ENCODE measurements at regions not wholly inside any gene's neighbourhood (a gene's known extent, or its start where the extent isn't known, plus 50 kb on each side); places are given as distances from the start of the nearest gene placed in this dataset.
"Not testable (repeated sequence)": the region's sequence is repeated elsewhere in the genome, so short reads cannot be mapped to it uniquely, and the experiment has no call there.

DNA sequence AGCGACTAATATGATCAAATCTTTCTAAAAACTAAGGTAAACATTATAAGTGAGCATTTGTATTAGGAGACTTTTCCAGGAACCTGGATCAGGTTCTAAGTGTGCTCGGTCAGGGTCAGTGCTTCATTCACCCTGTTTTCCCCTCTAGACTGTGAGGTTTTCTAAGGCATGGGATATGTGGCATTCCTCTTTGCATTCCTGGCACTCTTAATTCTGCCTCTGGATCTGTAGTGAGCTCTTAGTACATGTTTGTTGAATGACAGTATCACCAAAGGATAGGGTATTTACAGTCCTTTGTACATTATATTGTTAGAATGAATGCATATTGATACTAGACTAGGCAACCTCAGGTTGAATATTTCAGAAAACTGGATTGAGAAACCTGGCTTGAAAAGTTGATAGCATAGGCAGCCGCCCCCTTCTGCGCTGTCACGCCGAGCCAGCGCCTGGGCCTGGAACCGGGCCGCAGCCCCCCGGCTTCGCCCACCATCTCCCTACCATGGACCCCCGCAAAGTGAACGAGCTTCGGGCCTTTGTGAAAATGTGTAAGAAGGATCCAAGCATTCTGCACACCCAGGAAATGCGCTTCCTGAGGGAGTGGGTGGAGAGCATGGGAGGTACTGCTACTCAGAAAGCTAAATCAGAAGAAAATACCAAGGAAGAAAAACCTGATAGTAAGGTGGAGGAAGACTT is 156.5 kb downstream of the KCNRG start:
- no peaks in the 10 kb centered on the region for H3K4me1 ChIP-seq (ENCODE audit: insufficient read depth, low read length)
- H3K4me2 ChIP-seq (ENCODE audit: insufficient read depth, low read length): no peak overlapping the region
- no peak overlapping the region for H3K9ac ChIP-seq (ENCODE audit: low read depth, low read length)
- no peak for DNase-seq
- H3K27ac ChIP-seq (ENCODE audit: low read length): no peak overlapping the region
- H3K27me3 ChIP-seq (ENCODE audit: insufficient read depth, low read length, poor library complexity): no peaks in the 10 kb centered on the region
- H4K20me1 ChIP-seq (ENCODE audit: insufficient read depth, low read length): no peaks in the 10 kb centered on the region
- no peak for ATAC-seq (ENCODE audit: insufficient read depth, low read depth)
- H3K4me3 ChIP-seq (ENCODE audit: low read depth in 1 of 2, low read length in 2 of 2): no peak overlapping the region
- no peaks in the 10 kb centered on the region for H3K36me3 ChIP-seq (ENCODE audit: insufficient read depth, low read length)
- no peak overlapping the region for H2AFZ ChIP-seq (ENCODE audit: low read depth, low read length)
- no peak for TF ChIP-seq EZH2 (IDR thresholded peaks at IDR 0.05; ENCODE audit: borderline replicate concordance, low read depth, low read length, severe bottlenecking)
- TF ChIP-seq, protein P1, sequence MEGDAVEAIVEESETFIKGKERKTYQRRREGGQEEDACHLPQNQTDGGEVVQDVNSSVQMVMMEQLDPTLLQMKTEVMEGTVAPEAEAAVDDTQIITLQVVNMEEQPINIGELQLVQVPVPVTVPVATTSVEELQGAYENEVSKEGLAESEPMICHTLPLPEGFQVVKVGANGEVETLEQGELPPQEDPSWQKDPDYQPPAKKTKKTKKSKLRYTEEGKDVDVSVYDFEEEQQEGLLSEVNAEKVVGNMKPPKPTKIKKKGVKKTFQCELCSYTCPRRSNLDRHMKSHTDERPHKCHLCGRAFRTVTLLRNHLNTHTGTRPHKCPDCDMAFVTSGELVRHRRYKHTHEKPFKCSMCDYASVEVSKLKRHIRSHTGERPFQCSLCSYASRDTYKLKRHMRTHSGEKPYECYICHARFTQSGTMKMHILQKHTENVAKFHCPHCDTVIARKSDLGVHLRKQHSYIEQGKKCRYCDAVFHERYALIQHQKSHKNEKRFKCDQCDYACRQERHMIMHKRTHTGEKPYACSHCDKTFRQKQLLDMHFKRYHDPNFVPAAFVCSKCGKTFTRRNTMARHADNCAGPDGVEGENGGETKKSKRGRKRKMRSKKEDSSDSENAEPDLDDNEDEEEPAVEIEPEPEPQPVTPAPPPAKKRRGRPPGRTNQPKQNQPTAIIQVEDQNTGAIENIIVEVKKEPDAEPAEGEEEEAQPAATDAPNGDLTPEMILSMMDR (IDR thresholded peaks at IDR 0.05; ENCODE audit: borderline replicate concordance, extremely low read depth, low read length, poor library complexity, severe bottlenecking): no peak
- H3K9me3 ChIP-seq (ENCODE audit: insufficient read depth, low read length, severe bottlenecking): no peaks in the 10 kb centered on the region
- H3K79me2 ChIP-seq (ENCODE audit: insufficient read depth, low read length): no peaks in the 10 kb centered on the region

DNA sequence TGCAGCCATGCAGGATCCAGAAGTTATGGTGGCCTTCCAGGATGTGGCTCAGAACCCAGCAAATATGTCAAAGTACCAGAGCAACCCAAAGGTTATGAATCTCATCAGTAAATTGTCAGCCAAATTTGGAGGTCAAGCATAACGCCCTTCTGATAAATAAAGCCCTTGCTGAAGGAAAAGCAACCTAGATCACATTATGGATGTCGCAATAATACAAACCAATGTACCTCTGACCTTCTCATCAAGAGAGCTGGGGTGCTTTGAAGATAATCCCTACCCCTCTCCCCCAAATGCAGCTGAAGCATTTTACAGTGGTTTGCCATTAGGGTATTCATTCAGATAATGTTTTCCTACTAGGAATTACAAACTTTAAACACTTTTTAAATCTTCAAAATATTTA is 157.8 kb downstream of the KCNRG start:
- not testable (repeated sequence) for H3K79me2 ChIP-seq (ENCODE audit: insufficient read depth, low read length); H3K9me3 ChIP-seq (ENCODE audit: insufficient read depth, low read length, severe bottlenecking); H3K4me2 ChIP-seq (ENCODE audit: insufficient read depth, low read length); H3K4me3 ChIP-seq (ENCODE audit: low read depth in 1 of 2, low read length in 2 of 2); H3K27ac ChIP-seq (ENCODE audit: low read length); H3K9ac ChIP-seq (ENCODE audit: low read depth, low read length); DNase-seq; H4K20me1 ChIP-seq (ENCODE audit: insufficient read depth, low read length); H3K36me3 ChIP-seq (ENCODE audit: insufficient read depth, low read length); H3K27me3 ChIP-seq (ENCODE audit: insufficient read depth, low read length, poor library complexity); H3K4me1 ChIP-seq (ENCODE audit: insufficient read depth, low read length); ATAC-seq (ENCODE audit: insufficient read depth, low read depth); H2AFZ ChIP-seq (ENCODE audit: low read depth, low read length)

DNA sequence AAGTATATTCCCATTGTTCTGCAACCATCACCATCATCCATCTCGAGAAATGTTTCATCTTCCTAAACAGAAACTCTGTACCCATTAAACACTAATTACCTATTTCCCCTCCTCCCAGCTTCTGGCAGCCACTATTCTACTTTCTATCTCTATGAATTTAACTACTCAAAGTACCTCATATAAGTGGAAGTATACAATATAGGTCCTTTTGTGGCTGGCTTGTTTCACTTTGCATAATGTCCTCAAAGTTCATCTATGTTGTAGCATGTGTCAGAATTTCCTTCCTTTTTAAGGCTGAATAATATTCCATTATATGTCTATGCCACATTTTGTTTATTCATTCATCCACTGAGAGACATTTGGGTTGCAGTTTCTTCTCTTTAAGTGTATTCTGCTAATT is 159.4 kb downstream of the KCNRG start:
- H3K27ac ChIP-seq (ENCODE audit: low read length): no peak overlapping the region
- TF ChIP-seq, protein P1 (IDR thresholded peaks at IDR 0.05; ENCODE audit: borderline replicate concordance, extremely low read depth, low read length, poor library complexity, severe bottlenecking): no peak
- TF ChIP-seq EZH2 (IDR thresholded peaks at IDR 0.05; ENCODE audit: borderline replicate concordance, low read depth, low read length, severe bottlenecking): no peak
- no peaks in the 10 kb centered on the region for H3K4me1 ChIP-seq (ENCODE audit: insufficient read depth, low read length)
- ATAC-seq (ENCODE audit: insufficient read depth, low read depth): no peak
- no peak overlapping the region for H2AFZ ChIP-seq (ENCODE audit: low read depth, low read length)
- H3K36me3 ChIP-seq (ENCODE audit: insufficient read depth, low read length): no peaks in the 10 kb centered on the region
- no peaks in the 10 kb centered on the region for H3K79me2 ChIP-seq (ENCODE audit: insufficient read depth, low read length)
- H3K27me3 ChIP-seq (ENCODE audit: insufficient read depth, low read length, poor library complexity): no peaks in the 10 kb centered on the region
- H3K4me2 ChIP-seq (ENCODE audit: insufficient read depth, low read length): no peak overlapping the region
- no peaks in the 10 kb centered on the region for H4K20me1 ChIP-seq (ENCODE audit: insufficient read depth, low read length)
- DNase-seq: no peak
- no peaks in the 10 kb centered on the region for H3K9me3 ChIP-seq (ENCODE audit: insufficient read depth, low read length, severe bottlenecking)
- H3K4me3 ChIP-seq (ENCODE audit: low read depth in 1 of 2, low read length in 2 of 2): no peak overlapping the region
- no peak overlapping the region for H3K9ac ChIP-seq (ENCODE audit: low read depth, low read length)

DNA sequence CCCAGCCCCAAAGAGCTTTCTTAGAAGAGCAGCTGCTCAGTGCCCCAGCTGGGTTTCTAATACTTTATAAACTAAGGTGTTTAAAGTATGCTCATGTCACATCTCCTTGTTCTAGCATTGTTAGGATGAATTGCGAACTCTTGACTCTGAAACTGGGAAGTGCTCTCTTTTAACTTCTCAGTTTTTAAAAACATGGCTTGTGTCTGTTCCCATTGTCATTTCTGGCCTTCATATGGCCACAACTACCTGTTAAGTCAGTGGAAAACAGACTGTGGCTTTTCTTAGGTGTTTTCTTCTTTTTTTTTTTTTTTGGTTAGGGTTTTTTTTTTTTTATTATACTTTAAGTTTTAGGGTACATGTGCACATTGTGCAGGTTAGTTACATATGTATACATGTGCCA is 164.7 kb downstream of the KCNRG start:
- Histone ChIP-seq H3K36me3 (ENCODE audit: insufficient read depth, low read length) (no peaks in the 10 kb centered on the region), H3K4me1 (ENCODE audit: insufficient read depth, low read length) (no peaks in the 10 kb centered on the region), H3K4me3 (ENCODE audit: low read depth in 1 of 2, low read length in 2 of 2) (no peak overlapping the region), H3K27ac (ENCODE audit: low read length) (no peak overlapping the region), H3K79me2 (ENCODE audit: insufficient read depth, low read length) (no peaks in the 10 kb centered on the region), H2AFZ (ENCODE audit: low read depth, low read length) (no peak overlapping the region), H3K4me2 (ENCODE audit: insufficient read depth, low read length) (no peak overlapping the region), H3K9me3 (ENCODE audit: insufficient read depth, low read length, severe bottlenecking) (no peaks in the 10 kb centered on the region), H3K27me3 (ENCODE audit: insufficient read depth, low read length, poor library complexity) (no peaks in the 10 kb centered on the region), H3K9ac (ENCODE audit: low read depth, low read length) (no peak overlapping the region), H4K20me1 (ENCODE audit: insufficient read depth, low read length) (no peaks in the 10 kb centered on the region)
- TF ChIP-seq EZH2 (IDR thresholded peaks at IDR 0.05; ENCODE audit: borderline replicate concordance, low read depth, low read length, severe bottlenecking): no peak
- TF ChIP-seq, protein P1 (IDR thresholded peaks at IDR 0.05; ENCODE audit: borderline replicate concordance, extremely low read depth, low read length, poor library complexity, severe bottlenecking): no peak
- ATAC-seq (ENCODE audit: insufficient read depth, low read depth) (no peak), DNase-seq (no peak)

DNA sequence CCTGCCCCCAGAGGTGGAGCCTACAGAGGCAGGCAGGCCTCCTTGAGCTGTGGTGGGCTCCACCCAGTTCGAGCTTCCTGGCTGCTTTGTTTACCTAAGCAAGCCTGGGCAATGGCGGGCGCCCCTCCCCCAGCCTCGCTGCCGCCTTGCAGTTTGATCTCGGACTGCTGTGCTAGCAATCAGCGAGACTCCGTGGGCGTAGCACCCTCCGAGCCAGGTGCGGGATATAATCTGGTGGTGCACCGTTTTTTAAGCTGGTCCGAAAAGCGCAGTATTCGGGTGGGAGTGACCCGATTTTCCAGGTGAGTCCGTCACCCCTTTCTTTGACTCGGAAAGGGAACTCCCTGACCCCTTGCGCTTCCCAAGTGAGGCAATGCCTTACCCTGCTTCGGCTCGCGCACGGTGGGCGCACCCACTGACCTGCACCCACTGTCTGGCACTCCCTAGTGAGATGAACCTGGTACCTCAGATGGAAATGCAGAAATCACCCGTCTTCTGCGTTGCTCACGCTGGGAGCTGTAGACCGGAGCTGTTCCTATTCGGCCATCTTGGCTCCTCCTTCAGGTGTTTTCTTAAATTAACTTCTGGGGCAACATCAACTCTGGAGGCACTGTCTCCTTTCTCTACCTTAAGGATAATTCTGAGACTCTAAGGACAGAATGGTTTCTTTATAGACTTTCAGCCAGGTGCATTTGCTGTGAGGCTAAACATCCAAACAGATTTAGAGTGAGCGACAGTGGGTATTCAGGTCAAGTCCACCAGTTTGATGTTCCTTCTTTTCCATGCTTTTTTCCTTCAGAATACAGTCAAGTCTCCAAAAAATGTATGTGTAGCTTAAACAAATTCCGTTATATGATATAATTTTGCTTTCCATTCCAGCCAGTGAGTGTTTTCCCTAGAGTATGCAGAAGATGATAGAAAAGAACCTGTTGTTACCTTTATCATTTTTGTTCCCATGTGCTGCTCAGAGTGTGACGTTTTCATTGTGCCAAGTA is 170.8 kb downstream of the KCNRG start:
- not testable (repeated sequence) for H3K9ac ChIP-seq (ENCODE audit: low read depth, low read length); H3K4me3 ChIP-seq (ENCODE audit: low read depth in 1 of 2, low read length in 2 of 2); H3K4me1 ChIP-seq (ENCODE audit: insufficient read depth, low read length); H3K4me2 ChIP-seq (ENCODE audit: insufficient read depth, low read length); ATAC-seq (ENCODE audit: insufficient read depth, low read depth); H4K20me1 ChIP-seq (ENCODE audit: insufficient read depth, low read length); DNase-seq; H3K36me3 ChIP-seq (ENCODE audit: insufficient read depth, low read length); H2AFZ ChIP-seq (ENCODE audit: low read depth, low read length); H3K9me3 ChIP-seq (ENCODE audit: insufficient read depth, low read length, severe bottlenecking); H3K79me2 ChIP-seq (ENCODE audit: insufficient read depth, low read length); H3K27me3 ChIP-seq (ENCODE audit: insufficient read depth, low read length, poor library complexity); H3K27ac ChIP-seq (ENCODE audit: low read length)
